NCI-H2107 treated with DMSO at 0.1 percent for 48 hours (cell line): ENCODE measurements at regions not wholly inside any gene's neighbourhood (a gene's known extent, or its start where the extent isn't known, plus 50 kb on each side); places are given as distances from the start of the nearest gene placed in this dataset.
"Not testable (repeated sequence)": the region's sequence is repeated elsewhere in the genome, so short reads cannot be mapped to it uniquely, and the experiment has no call there.

ENCODE experiments used
- DNase-seq: peaks from one replicate; lab custom pipeline; 2025; ENCODE audit not compliant: unreplicated experiment; lab: John Stamatoyannopoulos, UW

GRCh38 chr13:86840250-86841191, 830.6 kb upstream of the SLITRK5 start:
- DNase-seq, result no peak

GRCh38 chr13:86841264-86841663, 829.9 kb upstream of the SLITRK5 start:
- no peak for DNase-seq

DNA sequence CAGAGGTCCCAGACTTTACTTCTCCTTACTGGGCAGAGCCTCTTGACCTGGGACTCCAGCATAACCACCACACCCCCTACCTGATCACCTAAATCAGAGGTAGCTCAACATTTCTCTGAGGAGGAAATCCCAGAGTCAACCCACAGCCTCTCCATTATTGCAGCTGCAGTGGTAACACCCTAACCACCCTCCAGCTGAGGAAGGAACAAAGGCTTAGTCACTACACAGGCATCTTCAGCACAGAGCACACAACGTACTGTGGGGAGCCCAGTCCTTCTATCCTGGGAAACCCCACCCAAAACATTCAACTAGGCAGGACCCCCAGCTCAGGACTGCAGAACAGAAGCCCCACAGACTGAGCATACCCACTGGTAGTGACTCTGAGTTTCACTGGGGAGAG, 824.7 kb upstream of the SLITRK5 start:
- no peak for DNase-seq

- DNase-seq, result no peak
Measured at GRCh38 chr13:86848716-86849115, 822.5 kb upstream of the SLITRK5 start.

DNA sequence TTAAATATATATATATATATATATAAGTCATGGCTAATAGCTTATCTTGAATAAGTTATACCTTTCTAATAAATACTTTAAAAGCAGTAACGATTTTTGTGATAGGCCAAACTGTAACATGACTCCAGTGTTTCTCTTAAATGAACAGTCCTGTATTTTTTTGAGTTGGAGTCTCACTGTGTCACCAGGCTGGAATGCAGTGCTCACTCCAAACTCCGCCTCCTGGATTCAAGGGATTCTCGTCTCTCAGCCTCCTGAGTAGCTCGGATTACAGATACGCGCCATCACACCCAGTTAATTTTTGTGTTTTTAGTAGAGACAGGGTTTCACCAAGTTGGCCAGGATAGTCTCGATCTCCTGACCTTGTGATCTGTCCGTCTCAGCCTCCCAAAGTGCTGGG, 814.2 kb upstream of the SLITRK5 start:
- no peak for DNase-seq

- DNase-seq, result no peak
Measured at GRCh38 chr13:86858216-86858615, 813.0 kb upstream of the SLITRK5 start.

- DNase-seq, result no peak
Measured at GRCh38 chr13:86862137-86862536, 809.0 kb upstream of the SLITRK5 start.

DNA sequence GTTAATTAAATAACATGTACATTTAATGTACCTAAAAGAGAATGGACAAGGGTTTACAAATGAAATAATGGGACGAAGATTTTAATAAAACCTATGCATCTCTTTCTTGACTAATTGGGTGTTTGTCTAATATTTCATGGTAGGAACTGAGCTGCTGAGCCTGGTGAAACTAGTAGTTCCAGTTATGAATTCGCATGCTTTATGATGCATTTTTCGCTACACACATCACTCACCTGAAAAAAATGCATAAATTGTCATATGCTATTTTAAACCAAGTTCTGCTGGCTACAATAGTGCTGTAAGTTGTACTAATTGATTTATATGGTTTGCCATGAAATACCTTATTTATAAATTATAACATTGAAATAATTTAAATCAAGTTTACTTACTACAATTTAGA, 806.8 kb upstream of the SLITRK5 start:
- no peak for DNase-seq

DNA sequence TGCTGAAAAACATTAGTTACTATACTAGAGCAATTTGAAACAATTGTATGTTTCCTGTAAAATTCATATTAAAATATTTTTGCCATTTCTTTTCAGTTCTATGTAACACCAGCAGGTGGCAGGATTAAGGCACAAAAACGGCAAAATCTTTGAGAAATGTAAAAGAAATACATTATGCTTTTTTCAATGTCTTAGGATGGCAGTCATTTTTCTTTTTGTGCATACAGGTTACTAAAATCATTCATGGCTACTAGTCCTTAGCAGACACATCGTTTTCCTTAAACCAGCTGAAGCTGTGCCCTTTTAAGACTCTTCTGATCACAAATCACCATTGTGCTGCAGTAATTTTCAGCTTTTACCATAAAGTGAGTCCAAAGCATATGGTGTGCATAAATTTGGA, 800.7 kb upstream of the SLITRK5 start:
- peak; percentile 1 for DNase-seq

GRCh38 chr13:86877441-86877840, 793.7 kb upstream of the SLITRK5 start:
- no peak for DNase-seq

GRCh38 chr13:86878781-86879180, 792.4 kb upstream of the SLITRK5 start:
- no peak for DNase-seq

DNA sequence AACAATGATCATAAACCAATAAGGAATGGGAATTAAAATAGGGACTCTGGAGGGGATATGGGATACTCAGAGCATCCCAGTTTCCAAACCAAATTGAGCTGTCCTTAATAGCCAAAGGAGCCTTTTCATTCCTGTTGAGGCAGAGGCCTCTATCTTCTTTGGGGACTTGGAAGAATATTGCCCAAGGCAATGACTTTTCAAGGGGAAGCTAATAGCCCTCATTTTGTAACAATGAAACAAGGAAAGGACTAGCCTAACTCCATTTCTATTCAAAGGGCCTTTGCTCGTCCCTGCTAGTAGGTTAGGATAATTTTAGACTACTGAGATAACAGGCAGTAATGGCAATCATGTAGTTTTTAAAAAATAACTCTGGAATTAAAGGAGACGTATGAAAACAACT, 789.8 kb upstream of the SLITRK5 start:
- DNase-seq, result no peak

- no peak for DNase-seq
Measured at GRCh38 chr13:86882107-86882506, 789.1 kb upstream of the SLITRK5 start.

DNA sequence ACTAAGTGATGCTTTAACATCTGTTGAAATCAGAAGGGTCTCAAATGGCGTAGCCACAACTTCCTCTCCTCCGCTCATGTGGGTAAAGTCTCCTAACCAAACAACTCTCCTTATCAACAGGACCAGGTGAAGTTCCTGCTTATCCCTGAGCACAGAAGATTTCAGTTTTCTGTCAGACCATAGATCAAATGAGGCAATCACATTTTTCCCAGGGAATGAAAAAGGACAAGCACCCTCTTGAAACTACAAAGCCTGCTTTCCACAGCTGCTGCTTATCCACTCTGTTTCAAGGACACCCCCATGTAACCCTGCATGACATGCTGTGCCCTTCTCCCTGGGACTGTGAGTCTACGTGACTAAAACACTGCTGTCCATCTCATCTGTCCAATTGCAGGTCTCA, 788.3 kb upstream of the SLITRK5 start:
- DNase-seq, result no peak

GRCh38 chr13:86892330-86892729, 778.8 kb upstream of the SLITRK5 start:
- no peak for DNase-seq

- no peak for DNase-seq
Measured at GRCh38 chr13:86900906-86901305, 770.3 kb upstream of the SLITRK5 start.

- no peak for DNase-seq
Measured at GRCh38 chr13:86906127-86906874, 764.9 kb upstream of the SLITRK5 start.

DNA sequence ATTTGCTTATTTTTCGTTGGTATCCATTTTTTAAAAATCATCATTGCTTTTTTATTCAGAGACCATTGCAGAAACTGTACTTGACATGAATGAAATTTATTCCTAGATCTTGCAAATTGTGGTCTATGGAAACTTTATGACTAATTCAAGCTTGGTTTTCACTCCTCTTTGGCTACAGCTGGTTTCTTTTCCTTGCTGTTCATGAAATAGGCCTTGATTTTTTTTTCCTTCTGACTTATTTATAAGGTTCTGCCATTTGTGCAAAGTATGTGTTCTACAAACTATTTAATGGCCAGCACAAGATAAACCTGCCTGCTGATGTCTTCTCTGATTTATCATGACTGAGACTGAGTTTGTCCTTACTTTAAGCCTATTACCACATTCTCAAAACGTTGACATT, 764.0 kb upstream of the SLITRK5 start:
- DNase-seq, result no peak

GRCh38 chr13:86909318-86909717, 761.9 kb upstream of the SLITRK5 start:
- no peak for DNase-seq

DNA sequence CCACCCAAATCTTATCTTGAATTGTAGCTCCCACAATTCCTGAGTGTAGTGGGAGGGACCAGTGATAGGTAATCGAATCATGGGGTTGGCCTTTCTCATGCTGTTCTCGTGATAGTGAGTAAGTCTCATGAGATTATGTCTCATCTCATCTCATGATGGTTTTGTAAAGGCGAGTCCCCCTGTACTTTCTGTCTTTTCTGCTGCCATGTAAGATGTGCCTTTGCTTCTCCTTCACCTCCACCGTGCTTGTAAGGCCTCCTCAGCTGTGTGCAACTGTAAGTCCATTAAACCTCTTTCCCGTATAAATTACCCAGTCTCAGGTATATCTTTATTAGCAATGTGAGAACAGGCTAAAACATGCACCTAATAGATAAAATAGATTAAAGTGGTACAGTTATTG, 756.4 kb upstream of the SLITRK5 start:
- no peak for DNase-seq

- not testable (repeated sequence) for DNase-seq
Measured at GRCh38 chr13:86917438-86917837, 753.7 kb upstream of the SLITRK5 start.

DNA sequence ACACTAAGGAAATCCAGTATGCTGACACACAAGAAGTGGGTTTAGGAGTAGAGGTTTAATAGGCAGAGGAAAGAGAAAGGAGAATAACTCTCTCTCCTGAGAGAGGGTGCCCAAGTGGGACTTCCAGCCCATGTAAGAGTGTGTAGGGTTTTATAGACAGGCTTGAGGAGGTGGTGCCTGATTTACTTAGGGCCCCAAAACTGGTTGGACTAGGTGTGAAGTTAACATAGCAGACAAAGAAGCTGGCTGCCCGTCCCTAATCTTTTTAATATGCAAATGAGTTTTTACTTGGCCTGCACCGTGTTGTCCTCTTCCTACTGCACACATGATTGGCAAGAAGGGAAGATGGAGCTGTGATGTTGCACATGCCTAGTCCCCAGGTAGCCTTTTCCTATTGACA, 752.5 kb upstream of the SLITRK5 start:
- DNase-seq, result no peak
